PC-9 (cell line): ENCODE measurements at regions not wholly inside any gene's neighbourhood (a gene's known extent, or its start where the extent isn't known, plus 50 kb on each side); places are given as distances from the start of the nearest gene placed in this dataset.

Experiments
- EZH2 ChIP-seq: fragments of 200-600 bp; sonication (generic); IDR thresholded peaks from 2 replicates; pipeline ENCODE4 v1.8.0; 2017; ENCODE audit warnings: antibody characterized with exemption, low read depth
- TF ChIP-seq, protein P1 (sequence below): fragments of 200-600 bp; sonication (generic); conservative IDR thresholded peaks from 2 replicates; pipeline ENCODE4 v1.6.1; 2017; ENCODE audit warnings: mixed run types, antibody characterized with exemption, mild to moderate bottlenecking, moderate library complexity

DNA sequence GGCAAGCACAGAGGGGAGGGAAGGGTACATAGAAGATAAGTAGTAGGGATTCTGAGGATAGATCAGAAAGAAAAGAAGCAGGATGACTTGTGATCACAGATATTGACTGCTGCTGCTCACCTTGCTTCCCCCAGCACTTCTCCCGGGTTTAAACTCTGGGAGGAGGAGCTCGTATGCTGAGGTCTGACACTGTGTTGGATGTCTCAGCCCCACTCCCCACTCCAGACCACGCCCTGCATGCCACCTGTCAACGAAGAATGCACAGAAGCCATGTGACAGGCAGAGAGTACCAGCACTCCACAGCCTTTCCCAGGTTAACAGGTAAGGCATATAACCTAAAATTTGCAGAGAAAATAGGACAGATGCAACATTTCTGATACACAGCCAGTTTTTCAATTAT is 388.9 kb downstream of the TNS3 start:
- TF ChIP-seq, protein P1, sequence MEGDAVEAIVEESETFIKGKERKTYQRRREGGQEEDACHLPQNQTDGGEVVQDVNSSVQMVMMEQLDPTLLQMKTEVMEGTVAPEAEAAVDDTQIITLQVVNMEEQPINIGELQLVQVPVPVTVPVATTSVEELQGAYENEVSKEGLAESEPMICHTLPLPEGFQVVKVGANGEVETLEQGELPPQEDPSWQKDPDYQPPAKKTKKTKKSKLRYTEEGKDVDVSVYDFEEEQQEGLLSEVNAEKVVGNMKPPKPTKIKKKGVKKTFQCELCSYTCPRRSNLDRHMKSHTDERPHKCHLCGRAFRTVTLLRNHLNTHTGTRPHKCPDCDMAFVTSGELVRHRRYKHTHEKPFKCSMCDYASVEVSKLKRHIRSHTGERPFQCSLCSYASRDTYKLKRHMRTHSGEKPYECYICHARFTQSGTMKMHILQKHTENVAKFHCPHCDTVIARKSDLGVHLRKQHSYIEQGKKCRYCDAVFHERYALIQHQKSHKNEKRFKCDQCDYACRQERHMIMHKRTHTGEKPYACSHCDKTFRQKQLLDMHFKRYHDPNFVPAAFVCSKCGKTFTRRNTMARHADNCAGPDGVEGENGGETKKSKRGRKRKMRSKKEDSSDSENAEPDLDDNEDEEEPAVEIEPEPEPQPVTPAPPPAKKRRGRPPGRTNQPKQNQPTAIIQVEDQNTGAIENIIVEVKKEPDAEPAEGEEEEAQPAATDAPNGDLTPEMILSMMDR = no peak
- no peak for TF ChIP-seq EZH2
